Activated CD4-positive, alpha-beta T cell treated with anti-CD3 and anti-CD28 coated beads, Interleukin-2, amount 10 ng/mL, durations not matched to agents 7 days and 5 days (primary cell): ENCODE measurements at regions not wholly inside any gene's neighbourhood (a gene's known extent, or its start where the extent isn't known, plus 50 kb on each side); places are given as distances from the start of the nearest gene placed in this dataset.

Source experiments
- CTCF ChIA-PET: fragments of 350-600 bp; sonication (Branson Sonifier 250); formaldehyde crosslinking; loops from one replicate; lab custom pipeline; 2021; ENCODE audit warnings: antibody characterized with exemption; lab: Charles Lee
- POLR2A ChIA-PET: fragments of 350-600 bp; sonication (Branson Sonifier 250); formaldehyde crosslinking; loops from one replicate; lab custom pipeline; 2021; ENCODE audit warnings: antibody characterized with exemption; lab: Charles Lee
- DNase-seq: peaks from one replicate; pipeline ENCODE4 v3.0.0-alpha.2; 2020
- H3K27ac Mint-ChIP-seq: one replicate; pipeline ENCODE4 v1.8.0; 2021; ENCODE audit warnings: mild to moderate bottlenecking, moderate library complexity, mixed read lengths
- H3K27me3 Mint-ChIP-seq: one replicate; pipeline ENCODE4 v1.8.0; 2021; ENCODE audit warnings: mixed read lengths
- H3K36me3 Mint-ChIP-seq: one replicate; pipeline ENCODE4 v1.8.0; 2021; ENCODE audit warnings: low read depth, mixed read lengths
- H3K4me1 Mint-ChIP-seq: one replicate; pipeline ENCODE4 v1.8.0; 2021; ENCODE audit warnings: mixed read lengths
- H3K4me3 Mint-ChIP-seq: one replicate; pipeline ENCODE4 v1.8.0; 2021; ENCODE audit warnings: mild to moderate bottlenecking, moderate library complexity, mixed read lengths
- H3K9me3 Mint-ChIP-seq: one replicate; pipeline ENCODE4 v1.8.0; 2021; ENCODE audit warnings: mixed read lengths

DNA sequence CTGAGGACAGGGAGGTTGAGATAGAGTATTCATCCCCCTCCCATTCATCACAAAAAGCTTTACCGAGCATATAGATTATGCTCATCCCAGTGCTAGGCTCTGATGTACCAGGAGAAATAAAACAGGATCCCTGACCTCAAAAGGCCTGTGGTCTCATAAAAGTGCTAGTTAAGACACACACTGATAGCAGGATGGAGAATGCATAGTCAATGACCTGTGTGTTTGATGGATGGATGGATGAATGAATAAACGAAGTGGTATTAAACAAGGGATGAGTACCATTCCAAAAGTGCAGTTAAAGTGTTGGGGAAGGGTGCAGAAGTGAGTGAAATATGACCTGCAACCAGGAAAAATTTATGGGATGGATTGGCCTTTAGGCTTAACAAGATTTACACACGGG is 133.9 kb upstream of the NUDT7 start:
- H3K4me3 Mint-ChIP-seq: no peak overlapping the region
- DNase-seq: no peak
- ChIA-PET POLR2A (no interaction called here), CTCF (no interaction called here)
- no peaks in the 10 kb centered on the region for H3K9me3 Mint-ChIP-seq
- no peak overlapping the region for H3K27ac Mint-ChIP-seq
- peaks cover 5% of the 10 kb centered on the region for H3K27me3 Mint-ChIP-seq
- no peaks in the 10 kb centered on the region for H3K36me3 Mint-ChIP-seq
- no peaks in the 10 kb centered on the region for H3K4me1 Mint-ChIP-seq

DNA sequence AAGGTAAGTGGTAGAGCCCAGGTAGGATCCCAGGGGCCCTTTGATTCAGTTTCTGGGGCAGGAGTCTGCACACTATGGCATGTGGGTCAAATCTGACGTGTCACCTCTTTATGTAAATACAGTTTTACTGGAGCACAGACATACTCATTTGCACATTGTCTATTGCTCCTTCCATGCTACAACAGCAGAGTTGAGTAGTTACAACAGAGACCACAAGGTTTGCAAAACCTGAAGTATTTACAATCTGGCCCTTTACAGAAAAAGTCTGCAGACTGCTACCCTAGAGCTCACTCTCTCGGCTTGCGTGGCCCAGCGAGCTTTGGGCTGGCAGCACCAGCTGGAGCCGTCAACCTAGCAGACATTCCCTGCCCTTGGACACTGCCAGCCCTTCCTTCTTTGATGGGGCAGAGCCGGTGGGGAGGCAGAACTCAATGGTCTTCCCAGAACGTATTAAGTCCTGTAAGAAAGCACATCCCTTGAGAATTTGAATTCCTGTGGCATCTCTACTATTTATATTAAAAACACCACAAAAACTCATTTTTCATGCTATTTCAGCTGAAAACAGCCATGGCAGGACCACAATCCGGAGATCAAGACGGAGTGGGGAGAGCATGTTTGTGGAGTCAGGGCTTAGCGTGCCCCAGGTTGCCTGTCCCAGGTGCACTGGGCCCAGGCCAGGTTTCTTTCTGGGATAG is 133.1 kb upstream of the NUDT7 start:
- no peaks in the 10 kb centered on the region for H3K36me3 Mint-ChIP-seq
- CTCF ChIA-PET: no interaction called here
- H3K27ac Mint-ChIP-seq: no peak overlapping the region
- POLR2A ChIA-PET: no interaction called here
- H3K9me3 Mint-ChIP-seq: no peaks in the 10 kb centered on the region
- DNase-seq: no peak
- H3K4me3 Mint-ChIP-seq: no peak overlapping the region
- H3K27me3 Mint-ChIP-seq: peaks cover 5% of the 10 kb centered on the region
- no peaks in the 10 kb centered on the region for H3K4me1 Mint-ChIP-seq

GRCh38 chr16:77590707-77591106 is 131.6 kb upstream of the NUDT7 start:
- Mint-ChIP-seq H3K27me3 (peaks cover 6% of the 10 kb centered on the region), H3K27ac (no peak overlapping the region), H3K4me3 (no peak overlapping the region), H3K9me3 (no peaks in the 10 kb centered on the region), H3K4me1 (no peaks in the 10 kb centered on the region), H3K36me3 (no peaks in the 10 kb centered on the region)
- CTCF ChIA-PET: interaction anchor here (0.6 kb wide), 1 partner anchor 427 kb away, joined by 3 read pairs; no protein-coding TSS in a partner anchor
- DNase-seq: no peak
- POLR2A ChIA-PET: no interaction called here

GRCh38 chr16:77591347-77591746 is 131.0 kb upstream of the NUDT7 start:
- CTCF ChIA-PET: interaction anchor here (0.6 kb wide), 1 partner anchor 426 kb away, joined by 3 read pairs; no protein-coding TSS in a partner anchor
- Mint-ChIP-seq H3K4me3 (no peak overlapping the region), H3K27ac (no peak overlapping the region), H3K4me1 (no peaks in the 10 kb centered on the region), H3K27me3 (peaks cover 3% of the 10 kb centered on the region), H3K9me3 (no peaks in the 10 kb centered on the region), H3K36me3 (no peaks in the 10 kb centered on the region)
- POLR2A ChIA-PET: no interaction called here
- no peak for DNase-seq

- ChIA-PET CTCF (no interaction called here), POLR2A (no interaction called here)
- no peak overlapping the region for H3K4me3 Mint-ChIP-seq
- no peak overlapping the region for H3K27ac Mint-ChIP-seq
- H3K27me3 Mint-ChIP-seq: peaks cover 3% of the 10 kb centered on the region
- no peaks in the 10 kb centered on the region for H3K36me3 Mint-ChIP-seq
- no peaks in the 10 kb centered on the region for H3K4me1 Mint-ChIP-seq
- H3K9me3 Mint-ChIP-seq: no peaks in the 10 kb centered on the region
- DNase-seq: no peak
Measured at GRCh38 chr16:77592021-77592420, 130.3 kb upstream of the NUDT7 start.

DNA sequence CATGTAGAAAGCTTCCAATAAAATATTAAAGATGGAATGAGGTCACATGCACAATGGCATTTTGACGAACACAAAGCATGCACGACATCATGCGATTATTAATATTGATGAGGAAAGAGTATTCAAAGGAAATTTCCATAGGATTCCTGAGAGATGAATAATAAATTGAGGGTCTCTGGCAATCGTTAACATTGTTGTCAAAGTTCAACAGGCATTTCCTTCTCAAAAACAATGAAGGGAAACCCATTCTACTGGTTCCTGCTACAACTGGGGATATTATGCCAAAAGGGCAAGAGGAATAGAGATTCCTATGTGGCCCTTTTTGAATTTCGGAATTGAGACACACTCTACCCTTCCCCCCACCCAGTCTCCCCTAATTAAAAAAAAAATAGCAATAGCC is 128.3 kb upstream of the NUDT7 start:
- Mint-ChIP-seq H3K9me3 (no peaks in the 10 kb centered on the region), H3K4me1 (no peaks in the 10 kb centered on the region), H3K4me3 (no peak overlapping the region), H3K27ac (no peak overlapping the region), H3K36me3 (no peaks in the 10 kb centered on the region), H3K27me3 (peaks cover 6% of the 10 kb centered on the region)
- ChIA-PET CTCF (no interaction called here), POLR2A (no interaction called here)
- no peak for DNase-seq

DNA sequence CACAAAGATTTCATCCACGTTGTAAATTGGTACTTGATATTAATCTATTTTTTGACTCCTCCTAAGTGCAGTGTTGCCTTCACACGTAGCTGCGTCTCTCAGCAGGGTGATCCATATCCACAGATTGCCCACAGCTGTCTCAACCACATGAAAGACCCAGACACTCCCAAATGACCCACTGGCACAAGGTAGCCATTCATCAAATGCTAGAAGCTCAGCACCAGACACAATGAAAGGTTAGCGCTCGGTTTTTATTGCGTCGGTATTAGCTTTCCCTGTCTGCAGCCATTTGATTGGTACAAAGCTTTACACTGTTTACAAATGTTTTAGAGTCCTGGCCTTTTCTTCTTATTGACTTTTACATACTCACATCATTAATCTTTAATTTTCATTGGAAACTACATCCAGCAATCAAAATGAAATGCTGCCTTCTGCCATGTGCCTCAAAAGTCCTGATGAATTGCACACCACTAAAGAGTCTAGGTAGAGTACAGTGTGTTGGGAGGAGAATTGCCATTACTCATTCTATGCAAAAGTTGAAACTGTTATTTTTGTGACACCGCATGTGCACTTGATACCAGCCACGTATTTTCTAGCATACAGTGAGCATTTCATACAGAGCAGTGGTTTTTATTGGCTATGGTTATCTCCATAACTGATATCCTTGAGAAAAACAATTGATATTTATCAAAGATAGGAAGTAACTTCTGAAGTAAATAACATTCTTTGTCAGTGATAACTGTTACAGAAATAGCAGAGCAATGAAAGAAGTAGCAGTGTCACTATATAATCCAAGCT is 127.3 kb upstream of the NUDT7 start:
- no peaks in the 10 kb centered on the region for H3K36me3 Mint-ChIP-seq
- no peak for DNase-seq
- no peaks in the 10 kb centered on the region for H3K9me3 Mint-ChIP-seq
- no peak overlapping the region for H3K27ac Mint-ChIP-seq
- no peak overlapping the region for H3K4me3 Mint-ChIP-seq
- H3K4me1 Mint-ChIP-seq: no peaks in the 10 kb centered on the region
- ChIA-PET POLR2A (no interaction called here), CTCF (no interaction called here)
- H3K27me3 Mint-ChIP-seq: peaks cover 6% of the 10 kb centered on the region

GRCh38 chr16:77596261-77596660 is 126.1 kb upstream of the NUDT7 start:
- Mint-ChIP-seq H3K36me3 (no peaks in the 10 kb centered on the region), H3K4me3 (no peak overlapping the region), H3K9me3 (no peaks in the 10 kb centered on the region), H3K4me1 (no peaks in the 10 kb centered on the region), H3K27ac (no peak overlapping the region), H3K27me3 (peaks cover 6% of the 10 kb centered on the region)
- ChIA-PET POLR2A (no interaction called here), CTCF (no interaction called here)
- DNase-seq: no peak

DNA sequence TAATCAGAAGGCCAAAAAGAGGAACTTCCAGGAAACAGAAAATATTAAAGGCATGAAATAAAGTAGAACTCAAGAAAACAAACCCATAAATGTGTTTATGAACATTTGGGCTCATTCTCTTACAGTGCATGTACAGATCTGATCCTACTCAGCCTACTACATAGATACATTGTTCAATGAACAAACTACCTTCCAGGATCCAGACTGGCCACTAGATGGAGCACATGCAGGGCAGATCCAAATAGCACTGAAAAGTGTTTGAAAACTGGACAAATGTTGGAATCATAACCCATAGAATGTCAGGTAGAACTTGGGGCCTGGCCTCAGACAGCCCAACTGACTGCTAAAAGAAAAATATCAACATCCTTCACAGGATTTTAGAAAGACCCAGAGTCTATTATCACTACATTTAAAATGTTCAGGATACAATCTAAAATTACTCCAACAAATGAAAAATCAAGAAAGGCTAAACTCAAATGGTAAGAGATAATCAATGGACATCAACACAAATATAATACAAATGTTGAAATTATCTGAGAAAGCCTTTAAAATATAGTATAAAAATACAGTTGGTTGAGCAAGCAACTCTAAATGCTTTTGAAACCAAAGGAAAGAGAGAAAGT is 122.4 kb upstream of the NUDT7 start:
- ChIA-PET CTCF (no interaction called here), POLR2A (no interaction called here)
- Mint-ChIP-seq H3K27ac (no peak overlapping the region), H3K36me3 (no peaks in the 10 kb centered on the region), H3K27me3 (peaks cover 12% of the 10 kb centered on the region), H3K4me3 (no peak overlapping the region), H3K9me3 (no peaks in the 10 kb centered on the region), H3K4me1 (no peaks in the 10 kb centered on the region)
- peak; percentile 27 for DNase-seq

GRCh38 chr16:77600555-77600954 is 121.8 kb upstream of the NUDT7 start:
- DNase-seq: no peak
- POLR2A ChIA-PET: no interaction called here
- CTCF ChIA-PET: no interaction called here
- H3K9me3 Mint-ChIP-seq: no peaks in the 10 kb centered on the region
- no peak overlapping the region for H3K27ac Mint-ChIP-seq
- peaks cover 11% of the 10 kb centered on the region for H3K27me3 Mint-ChIP-seq
- H3K36me3 Mint-ChIP-seq: no peaks in the 10 kb centered on the region
- no peak overlapping the region for H3K4me3 Mint-ChIP-seq
- no peaks in the 10 kb centered on the region for H3K4me1 Mint-ChIP-seq

GRCh38 chr16:77603656-77604055 is 118.7 kb upstream of the NUDT7 start:
- Mint-ChIP-seq H3K4me1 (no peaks in the 10 kb centered on the region), H3K27ac (no peak overlapping the region), H3K36me3 (no peaks in the 10 kb centered on the region), H3K9me3 (no peaks in the 10 kb centered on the region), H3K27me3 (peaks cover 8% of the 10 kb centered on the region), H3K4me3 (no peak overlapping the region)
- ChIA-PET CTCF (interaction anchor here (0.6 kb wide), 1 partner anchor 64 kb away, joined by 3 read pairs; no protein-coding TSS in a partner anchor), POLR2A (no interaction called here)
- no peak for DNase-seq

DNA sequence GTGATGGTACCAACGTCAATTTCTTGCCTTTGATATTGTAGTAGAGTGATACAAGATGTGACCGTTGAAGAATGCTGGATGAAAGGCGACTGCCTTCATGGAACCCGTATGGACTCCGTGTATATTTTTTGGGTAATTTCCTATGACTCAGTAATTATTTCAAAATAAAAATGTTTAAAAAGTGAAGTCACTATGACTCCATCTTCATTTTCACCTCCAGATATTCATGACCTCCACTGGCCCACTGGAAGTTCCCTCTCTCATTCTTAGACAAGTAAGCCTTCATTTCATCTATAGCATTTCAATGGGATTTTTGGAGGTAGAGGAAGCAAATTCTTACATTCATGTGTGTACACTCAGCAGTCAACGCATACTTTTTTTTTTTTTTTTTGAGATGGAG is 111.8 kb upstream of the NUDT7 start:
- no peaks in the 10 kb centered on the region for H3K36me3 Mint-ChIP-seq
- CTCF ChIA-PET: no interaction called here
- H3K27ac Mint-ChIP-seq: no peak overlapping the region
- H3K9me3 Mint-ChIP-seq: no peaks in the 10 kb centered on the region
- no peak for DNase-seq
- POLR2A ChIA-PET: no interaction called here
- H3K4me3 Mint-ChIP-seq: no peak overlapping the region
- no peaks in the 10 kb centered on the region for H3K4me1 Mint-ChIP-seq
- H3K27me3 Mint-ChIP-seq: peaks cover 1% of the 10 kb centered on the region

DNA sequence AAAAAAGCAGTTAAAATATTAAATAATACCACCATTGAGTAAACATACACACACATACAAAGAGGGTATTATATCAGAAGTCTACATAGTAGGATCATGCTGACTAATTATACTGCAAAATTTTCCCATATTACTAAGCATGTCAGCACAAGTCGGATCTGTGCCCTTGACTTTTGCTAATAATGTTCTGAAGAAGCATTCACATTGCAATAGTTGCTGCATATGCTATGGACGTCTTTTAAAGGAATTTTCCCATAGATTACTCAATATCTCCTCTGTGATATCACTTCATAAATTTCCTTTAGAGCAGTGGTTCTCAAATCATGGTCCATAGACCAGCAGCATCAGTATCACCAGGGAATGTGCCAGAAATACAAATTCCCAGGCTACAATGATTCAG is 110.9 kb upstream of the NUDT7 start:
- Mint-ChIP-seq H3K4me3 (no peak overlapping the region), H3K9me3 (no peaks in the 10 kb centered on the region), H3K27ac (no peak overlapping the region), H3K4me1 (no peaks in the 10 kb centered on the region), H3K27me3 (peaks cover 1% of the 10 kb centered on the region), H3K36me3 (no peaks in the 10 kb centered on the region)
- ChIA-PET CTCF (no interaction called here), POLR2A (no interaction called here)
- no peak for DNase-seq
